ENCODE measurements at regions not wholly inside any gene's neighbourhood (a gene's known extent, or its start where the extent isn't known, plus 50 kb on each side); places are given as distances from the start of the nearest gene placed in this dataset.

DNA sequence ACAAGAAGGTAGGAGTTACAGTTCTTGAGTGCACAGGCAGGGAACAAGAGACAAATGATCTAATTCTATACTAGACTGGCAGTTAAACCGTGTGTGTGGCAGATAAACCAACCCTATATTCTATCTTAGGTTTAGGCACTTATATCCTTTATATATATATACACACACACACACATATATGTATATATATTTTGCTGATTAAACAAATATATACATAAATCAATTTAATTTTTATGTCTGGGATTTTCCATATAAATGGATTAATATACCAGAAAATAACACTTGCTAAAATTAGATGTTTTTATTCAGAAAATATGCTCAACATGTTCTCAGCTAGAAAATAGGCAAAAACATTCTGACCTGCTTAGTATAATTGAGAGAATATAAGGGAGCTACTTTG is 887.9 kb upstream of the KLHL29 start:
- Mint-ChIP-seq H3K4me3 (no peak overlapping the region), H3K27me3 (no peaks in the 10 kb centered on the region), H3K36me3 (no peaks in the 10 kb centered on the region), H3K9me3 (peaks cover 4% of the 10 kb centered on the region), H3K27ac (no peak overlapping the region), H3K4me1 (ENCODE audit: unreplicated experiment) (peaks cover 5% of the 10 kb centered on the region)
- no peak for DNase-seq (ENCODE audit: extremely low spot score, unreplicated experiment)
- TF ChIP-seq, protein P1, sequence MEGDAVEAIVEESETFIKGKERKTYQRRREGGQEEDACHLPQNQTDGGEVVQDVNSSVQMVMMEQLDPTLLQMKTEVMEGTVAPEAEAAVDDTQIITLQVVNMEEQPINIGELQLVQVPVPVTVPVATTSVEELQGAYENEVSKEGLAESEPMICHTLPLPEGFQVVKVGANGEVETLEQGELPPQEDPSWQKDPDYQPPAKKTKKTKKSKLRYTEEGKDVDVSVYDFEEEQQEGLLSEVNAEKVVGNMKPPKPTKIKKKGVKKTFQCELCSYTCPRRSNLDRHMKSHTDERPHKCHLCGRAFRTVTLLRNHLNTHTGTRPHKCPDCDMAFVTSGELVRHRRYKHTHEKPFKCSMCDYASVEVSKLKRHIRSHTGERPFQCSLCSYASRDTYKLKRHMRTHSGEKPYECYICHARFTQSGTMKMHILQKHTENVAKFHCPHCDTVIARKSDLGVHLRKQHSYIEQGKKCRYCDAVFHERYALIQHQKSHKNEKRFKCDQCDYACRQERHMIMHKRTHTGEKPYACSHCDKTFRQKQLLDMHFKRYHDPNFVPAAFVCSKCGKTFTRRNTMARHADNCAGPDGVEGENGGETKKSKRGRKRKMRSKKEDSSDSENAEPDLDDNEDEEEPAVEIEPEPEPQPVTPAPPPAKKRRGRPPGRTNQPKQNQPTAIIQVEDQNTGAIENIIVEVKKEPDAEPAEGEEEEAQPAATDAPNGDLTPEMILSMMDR (conservative IDR thresholded peaks at IDR 0.05): no peak

DNA sequence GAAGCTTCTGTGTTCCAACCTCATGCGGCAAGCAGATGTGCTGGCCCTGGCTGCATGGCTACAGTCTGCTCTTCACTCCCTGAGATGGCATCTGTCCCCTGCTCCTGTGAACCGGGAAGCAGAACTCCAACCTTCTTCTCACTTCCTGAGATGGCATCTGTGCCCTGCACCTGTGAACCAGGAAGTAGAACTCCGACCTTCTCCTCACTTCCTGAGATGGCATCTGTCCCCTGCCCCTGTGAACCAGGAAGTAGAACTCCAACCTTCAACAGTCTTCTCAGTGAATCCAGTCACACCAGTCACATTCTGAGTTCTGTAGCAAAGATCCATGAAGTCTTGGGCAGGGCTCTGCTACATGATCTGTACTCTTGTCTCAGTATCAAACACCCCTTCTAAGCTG is 887.2 kb upstream of the KLHL29 start:
- Mint-ChIP-seq H3K4me1 (ENCODE audit: unreplicated experiment) (peaks cover 5% of the 10 kb centered on the region), H3K36me3 (no peaks in the 10 kb centered on the region), H3K27ac (no peak overlapping the region), H3K27me3 (no peaks in the 10 kb centered on the region), H3K4me3 (no peak overlapping the region), H3K9me3 (peaks cover 4% of the 10 kb centered on the region)
- TF ChIP-seq, protein P1 (conservative IDR thresholded peaks at IDR 0.05): no peak
- DNase-seq (ENCODE audit: extremely low spot score, unreplicated experiment): no peak

DNA sequence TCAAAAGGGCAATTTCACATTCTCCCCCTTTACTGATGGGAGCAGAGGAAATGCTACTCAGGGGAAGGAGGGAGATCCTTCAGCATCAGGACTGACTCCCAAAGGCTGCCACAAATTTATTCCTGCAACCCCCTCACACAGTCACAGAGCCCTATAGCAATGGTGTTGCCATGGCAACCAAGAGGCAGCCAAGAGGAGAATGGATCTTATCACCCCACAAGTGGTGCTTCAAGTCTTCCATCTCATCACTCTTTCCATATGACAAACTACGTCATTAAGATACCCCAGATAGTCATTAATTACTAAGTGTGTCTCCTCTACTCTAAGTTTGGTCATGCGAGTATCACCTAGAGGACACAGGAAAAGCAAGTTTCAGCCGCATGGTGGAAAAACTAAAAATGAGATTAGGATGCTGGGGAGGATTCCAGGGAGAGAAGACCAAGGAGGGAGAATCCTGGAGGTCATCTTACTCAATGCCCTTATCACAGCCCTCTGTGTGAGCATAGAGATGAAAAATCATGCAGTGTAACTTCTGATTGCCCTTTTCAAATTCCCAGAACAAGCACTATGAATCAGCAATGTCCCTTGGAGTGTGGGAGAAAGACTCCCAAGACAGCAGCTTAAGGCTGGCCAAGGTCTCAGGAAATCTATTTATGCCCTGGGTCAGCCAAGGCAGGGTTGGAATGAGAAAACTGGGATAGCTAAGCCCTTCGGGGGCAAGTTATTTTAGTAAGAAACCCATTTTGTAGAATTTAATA is 885.7 kb upstream of the KLHL29 start:
- Mint-ChIP-seq H3K27me3 (no peaks in the 10 kb centered on the region), H3K27ac (no peak overlapping the region), H3K4me3 (no peak overlapping the region), H3K36me3 (no peaks in the 10 kb centered on the region), H3K4me1 (ENCODE audit: unreplicated experiment) (peaks cover 5% of the 10 kb centered on the region), H3K9me3 (peaks cover 4% of the 10 kb centered on the region)
- TF ChIP-seq, protein P1 (conservative IDR thresholded peaks at IDR 0.05): no peak
- no peak for DNase-seq (ENCODE audit: extremely low spot score, unreplicated experiment)

DNA sequence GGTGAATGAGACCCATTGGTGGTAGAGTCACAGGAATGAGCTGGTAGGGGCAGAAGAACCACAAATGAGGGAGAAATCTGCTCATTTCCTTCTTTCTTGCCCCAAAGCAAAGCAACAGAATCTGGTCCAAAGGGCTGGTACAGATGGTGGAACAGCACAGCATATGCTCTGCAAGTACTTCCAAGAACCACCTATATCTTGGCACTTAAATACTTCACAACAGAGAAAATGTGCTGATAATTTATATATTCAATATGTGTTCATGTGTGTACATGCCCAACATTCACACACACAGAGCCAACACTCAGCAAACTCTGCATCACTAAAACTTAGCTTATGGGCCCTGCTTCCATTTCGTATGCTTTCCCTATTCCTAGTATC is 884.4 kb upstream of the KLHL29 start:
- DNase-seq (ENCODE audit: extremely low spot score, unreplicated experiment): no peak
- Mint-ChIP-seq H3K27me3 (no peaks in the 10 kb centered on the region), H3K9me3 (peaks cover 4% of the 10 kb centered on the region), H3K36me3 (no peaks in the 10 kb centered on the region), H3K27ac (no peak overlapping the region), H3K4me3 (no peak overlapping the region), H3K4me1 (ENCODE audit: unreplicated experiment) (peaks cover 5% of the 10 kb centered on the region)
- TF ChIP-seq, protein P1 (conservative IDR thresholded peaks at IDR 0.05): no peak

DNA sequence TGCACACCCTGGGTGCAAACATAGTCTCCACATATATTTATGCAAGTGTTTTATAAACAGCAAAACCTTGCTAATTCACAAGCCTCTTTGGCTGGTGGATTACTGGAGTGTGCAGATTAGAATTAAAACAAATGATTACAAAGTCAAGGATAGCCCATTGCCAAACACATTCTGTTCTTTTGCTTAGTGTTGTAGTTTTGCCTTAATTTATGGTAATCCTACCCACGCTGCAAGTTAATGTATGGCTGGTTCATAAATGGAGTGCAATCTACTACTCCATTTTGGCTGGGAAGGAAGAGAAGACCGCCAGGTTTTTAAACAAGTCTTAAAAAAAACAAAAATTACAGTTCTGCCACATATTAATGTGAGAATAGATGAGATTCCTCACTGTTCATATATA is 883.1 kb upstream of the KLHL29 start:
- H3K27me3 Mint-ChIP-seq: no peaks in the 10 kb centered on the region
- H3K4me3 Mint-ChIP-seq: no peak overlapping the region

More for the DNA sequence above, 883.1 kb upstream of the KLHL29 start:
- Mint-ChIP-seq H3K27ac (no peak overlapping the region), H3K9me3 (peaks cover 4% of the 10 kb centered on the region), H3K4me1 (ENCODE audit: unreplicated experiment) (peaks cover 5% of the 10 kb centered on the region), H3K36me3 (no peaks in the 10 kb centered on the region)
- no peak for DNase-seq (ENCODE audit: extremely low spot score, unreplicated experiment)
- TF ChIP-seq, protein P1 (conservative IDR thresholded peaks at IDR 0.05): no peak
